Sigmoid colon (tissue), 3 donors: ENCODE measurements at regions not wholly inside any gene's neighbourhood (a gene's known extent, or its start where the extent isn't known, plus 50 kb on each side); places are given as distances from the start of the nearest gene placed in this dataset.

Experiments
- CTCF ChIP-seq, 4 experiments: fragments of 450-650 bp in 3 of 4; fragments of 200-600 bp in 1 of 4; IDR thresholded peaks; one replicate each; pipeline ENCODE4 v1.5.1; 2016 to 2019; ENCODE audit warnings: antibody characterized with exemption in 4 of 4, mild to moderate bottlenecking in 3 of 4, moderate library complexity in 2 of 4
- POLR2A ChIP-seq, 2 donors: fragments of 450-650 bp; IDR thresholded peaks; one replicate each; pipeline ENCODE4 v1.6.1; 2016; ENCODE audit warnings: antibody characterized with exemption in 2 of 2, mild to moderate bottlenecking in 2 of 2, moderate library complexity in 2 of 2

- TF ChIP-seq POLR2A (IDR thresholded peaks at IDR 0.05) (no peak), CTCF (IDR thresholded peaks at IDR 0.05) (no peak)
Observed at GRCh38 chr2:172231508-172231907, 128.8 kb upstream of the DLX2 start.
